ENCODE measurements at regions not wholly inside any gene's neighbourhood (a gene's known extent, or its start where the extent isn't known, plus 50 kb on each side); places are given as distances from the start of the nearest gene placed in this dataset.

GRCh38 chr4:63795301-63795700, 613.9 kb downstream of the TECRL start:
- no peak for DNase-seq

DNA sequence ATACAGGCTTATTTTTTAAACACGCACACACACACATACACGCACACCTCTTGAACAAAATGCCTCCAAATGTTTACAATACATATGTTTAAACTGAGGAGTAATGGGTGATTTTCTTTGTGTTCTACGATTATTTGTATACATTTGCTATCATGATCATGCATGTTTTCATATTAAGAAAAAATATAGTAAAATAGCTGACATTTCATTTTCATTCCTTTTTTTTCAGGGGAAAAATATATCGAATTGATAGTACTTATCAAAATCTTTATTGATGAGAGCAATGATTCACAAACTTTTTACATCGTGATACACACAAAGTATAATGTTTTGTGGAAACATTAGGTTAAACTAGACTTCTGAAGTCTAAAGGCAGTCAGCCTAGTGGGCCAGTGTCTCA, 618.9 kb downstream of the TECRL start:
- DNase-seq, result no peak

DNA sequence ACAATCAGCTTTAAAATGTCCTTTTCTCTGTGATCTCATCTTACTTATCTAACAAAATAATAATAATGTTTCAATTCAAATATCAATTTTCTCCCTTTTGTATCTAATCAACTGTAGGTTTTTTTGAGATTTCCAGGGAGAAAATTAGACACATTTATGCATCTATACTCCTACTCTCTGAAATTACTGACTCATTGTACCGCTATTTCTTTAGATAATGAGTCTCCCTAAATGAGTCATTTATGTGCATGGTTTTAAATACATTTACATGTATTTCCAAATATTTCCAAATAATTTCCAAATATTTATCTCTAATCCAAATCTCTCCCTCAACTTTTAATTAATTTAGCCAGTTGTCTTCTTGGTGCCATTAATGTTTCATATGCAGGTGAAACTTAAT, 621.0 kb downstream of the TECRL start:
- DNase-seq, result no peak

GRCh38 chr4:63787326-63787725, 621.9 kb downstream of the TECRL start:
- no peak for DNase-seq

DNA sequence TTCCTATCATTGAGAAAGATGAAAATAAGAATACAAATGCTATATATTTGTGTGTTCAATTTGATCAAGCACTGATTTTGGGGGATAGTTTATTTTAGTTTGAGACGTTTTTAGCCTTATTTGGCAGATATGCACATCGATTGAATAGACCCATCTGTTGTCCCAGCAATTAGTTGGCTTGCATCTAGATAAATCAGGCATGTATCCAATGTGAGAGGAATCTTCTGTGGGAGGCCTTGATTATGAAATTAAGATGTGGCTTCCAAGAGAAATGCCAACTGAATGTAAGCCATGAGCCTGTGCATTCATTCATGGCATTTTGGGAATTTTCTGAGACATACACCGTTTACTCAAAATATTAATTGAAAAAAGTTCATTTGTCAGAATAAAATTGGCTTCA, 623.1 kb downstream of the TECRL start:
- no peak for DNase-seq

GRCh38 chr4:63784822-63785221, 624.4 kb downstream of the TECRL start:
- DNase-seq, result no peak

GRCh38 chr4:63777601-63778000, 631.6 kb downstream of the TECRL start:
- DNase-seq, result no peak

GRCh38 chr4:63764400-63764799, 644.9 kb downstream of the TECRL start:
- no peak for DNase-seq

DNA sequence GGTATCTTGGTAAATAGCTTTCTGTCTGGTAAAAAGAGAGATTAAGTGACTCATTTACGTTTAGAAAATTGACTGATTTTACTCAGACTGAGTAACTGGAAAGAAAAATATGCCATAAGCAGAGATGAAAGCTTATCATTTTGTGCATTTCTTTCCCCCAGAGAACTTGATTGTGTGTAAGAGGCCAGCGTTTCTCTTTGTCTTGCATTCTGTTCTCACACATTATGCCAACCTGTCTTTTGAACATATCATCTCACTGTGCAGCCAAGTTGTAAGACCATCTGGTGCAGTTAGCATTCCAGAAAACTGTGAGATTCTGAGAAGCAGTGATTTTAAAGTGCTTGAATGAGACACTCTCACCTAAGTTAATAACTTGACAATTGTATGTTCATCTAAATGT, 651.3 kb downstream of the TECRL start:
- no peak for DNase-seq

DNA sequence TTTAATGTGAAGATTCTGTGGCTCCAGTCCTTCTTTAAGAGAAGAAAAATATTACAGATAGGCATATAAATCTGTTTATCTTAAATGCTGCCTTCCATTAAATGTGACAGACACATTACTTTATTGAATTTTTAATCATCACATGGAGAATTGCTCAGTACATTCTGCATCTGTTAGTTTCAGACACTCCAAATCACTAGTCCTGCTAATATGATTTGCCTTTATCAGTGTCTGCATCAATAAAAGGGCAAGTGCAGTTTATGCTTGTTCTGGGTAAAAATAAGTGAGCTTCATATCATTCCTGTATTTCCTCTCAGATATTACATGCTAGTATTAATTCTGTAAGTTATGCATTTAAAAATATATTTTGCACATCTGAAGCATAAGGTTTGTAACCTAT, 666.4 kb downstream of the TECRL start:
- DNase-seq, result no peak

DNA sequence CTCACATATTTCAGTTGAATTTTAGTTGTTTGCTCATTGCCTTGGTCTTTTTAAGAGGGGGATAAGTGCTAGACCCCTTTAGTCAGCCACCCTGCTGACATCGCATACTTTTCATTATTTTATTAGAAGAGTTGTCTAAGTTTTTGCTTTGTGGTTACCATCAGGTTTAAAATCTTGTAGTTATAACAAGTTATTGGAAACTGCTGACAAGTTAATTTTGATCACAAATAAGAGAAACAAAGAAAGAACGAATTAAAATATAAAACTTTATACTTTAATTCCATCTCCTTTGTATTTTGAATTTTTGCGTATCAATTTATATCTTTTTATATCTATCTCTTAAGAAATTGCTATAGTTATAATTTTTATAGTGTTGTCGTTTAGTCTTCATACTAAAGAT, 679.7 kb downstream of the TECRL start:
- no peak for DNase-seq

DNA sequence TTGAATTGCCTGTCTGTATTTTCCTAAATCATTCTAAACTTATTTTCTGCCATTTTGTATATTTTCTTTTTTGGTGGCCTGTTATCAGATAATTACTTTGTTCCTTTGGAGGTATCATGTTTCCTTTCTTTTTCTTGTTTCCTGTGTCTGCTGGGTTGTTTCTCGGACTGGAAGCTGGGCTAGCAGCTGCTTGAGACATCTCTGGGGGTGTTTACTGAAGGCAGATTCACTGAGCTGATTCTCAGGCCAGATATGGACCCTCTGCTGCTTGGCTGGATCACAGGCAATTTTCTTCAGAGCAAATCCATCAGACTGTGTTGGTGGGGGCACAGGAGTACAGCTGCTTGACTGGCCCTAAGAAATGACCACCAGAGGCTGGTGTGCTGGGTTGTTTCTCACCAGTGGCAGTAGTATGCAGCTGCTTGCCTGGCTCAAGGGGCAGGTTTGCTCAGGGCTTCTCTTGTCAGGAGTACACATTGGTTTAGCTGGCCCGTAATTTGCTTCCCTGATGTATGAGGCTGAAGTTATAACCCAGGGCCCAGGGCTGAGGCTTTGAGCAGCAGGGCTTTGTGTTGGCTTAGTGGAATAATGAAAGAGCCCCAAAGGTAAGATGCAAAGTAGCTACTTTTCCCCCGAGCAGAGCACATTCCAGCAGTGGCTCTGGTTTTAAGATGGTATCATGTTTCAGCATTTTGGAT, 680.6 kb downstream of the TECRL start:
- DNase-seq, result no peak

DNA sequence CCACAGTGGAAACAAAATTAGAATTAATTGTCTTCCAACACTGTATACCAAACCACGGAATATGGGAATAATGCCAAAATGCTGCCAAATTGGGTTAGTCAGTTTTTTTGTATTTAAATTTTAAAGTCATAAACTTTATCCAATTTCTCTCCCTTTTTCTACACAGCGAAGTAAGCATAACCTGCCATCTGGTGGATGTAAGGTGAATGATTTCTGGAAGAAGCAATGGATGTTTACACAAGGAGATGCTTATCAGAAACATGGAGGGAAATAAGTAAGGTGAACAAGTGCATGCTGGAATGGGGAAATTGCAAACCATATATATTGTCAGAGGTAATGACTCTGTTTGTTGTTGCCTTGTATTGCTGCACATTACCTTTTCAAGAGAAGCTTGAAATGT, 691.9 kb downstream of the TECRL start:
- DNase-seq, result no peak

DNA sequence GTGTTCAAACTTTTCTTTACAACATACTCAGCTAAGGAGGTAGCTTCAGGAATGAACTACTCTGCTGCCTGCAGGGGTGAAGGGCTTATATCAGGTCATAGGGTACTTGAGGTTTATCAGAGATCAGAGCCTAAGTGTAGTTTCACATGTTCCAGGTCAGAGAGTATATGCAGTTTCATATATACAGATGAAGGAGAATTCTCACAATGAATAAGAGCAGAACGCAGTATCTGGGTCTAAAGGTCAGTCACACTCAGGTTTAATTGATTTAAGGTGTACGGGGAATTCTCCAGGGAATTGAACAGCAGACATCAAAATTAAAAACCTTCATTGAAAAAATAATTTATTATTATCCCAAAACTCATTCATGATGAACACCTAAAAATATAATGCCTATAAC, 700.6 kb downstream of the TECRL start:
- no peak for DNase-seq

DNA sequence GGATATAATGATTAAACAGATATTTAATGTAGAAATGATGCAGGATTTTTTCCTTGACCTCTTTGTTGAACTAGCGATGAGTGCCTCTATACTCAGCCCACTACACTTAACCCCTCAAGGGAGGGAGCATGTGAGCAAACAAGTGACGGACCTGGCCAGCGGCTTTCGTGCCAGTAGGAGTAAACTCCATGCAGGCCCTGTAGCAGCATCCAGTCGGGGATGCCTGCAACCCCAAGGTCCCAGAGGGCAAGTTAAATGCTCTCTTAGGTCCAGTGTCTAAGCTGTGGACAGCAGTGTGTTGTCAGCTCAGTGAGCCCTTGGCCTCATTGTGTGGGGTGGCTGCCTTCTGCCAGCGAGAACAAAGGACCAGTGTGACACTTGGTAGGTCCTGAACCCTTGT, 708.7 kb downstream of the TECRL start:
- DNase-seq, result no peak

- DNase-seq, result no peak
These were observed 715.9 kb downstream of the TECRL start for GRCh38 chr4:63693321-63693720.

GRCh38 chr4:63678358-63678931, 730.8 kb downstream of the TECRL start:
- no peak for DNase-seq

GRCh38 chr4:63670735-63671134, 738.5 kb downstream of the TECRL start:
- DNase-seq, result no peak

DNA sequence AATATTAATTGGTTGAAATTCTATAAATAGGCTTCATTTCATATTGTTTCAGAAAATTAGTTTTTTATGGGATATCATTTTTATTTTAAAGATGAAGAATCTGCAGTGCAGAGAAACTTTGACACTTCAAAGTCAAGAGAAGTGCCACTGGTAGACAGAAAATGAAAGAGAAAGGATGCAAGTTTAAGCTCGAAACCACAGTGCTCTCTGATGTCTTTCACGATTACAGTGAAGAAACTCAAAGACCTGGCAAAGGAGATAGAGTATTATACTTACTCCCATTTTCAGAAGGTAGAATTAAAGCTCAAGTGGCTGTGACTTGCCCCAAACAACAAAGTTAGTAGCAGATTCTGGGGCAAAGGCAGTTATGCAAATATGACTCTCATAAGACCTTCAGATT, 745.4 kb downstream of the TECRL start:
- DNase-seq, result no peak

DNA sequence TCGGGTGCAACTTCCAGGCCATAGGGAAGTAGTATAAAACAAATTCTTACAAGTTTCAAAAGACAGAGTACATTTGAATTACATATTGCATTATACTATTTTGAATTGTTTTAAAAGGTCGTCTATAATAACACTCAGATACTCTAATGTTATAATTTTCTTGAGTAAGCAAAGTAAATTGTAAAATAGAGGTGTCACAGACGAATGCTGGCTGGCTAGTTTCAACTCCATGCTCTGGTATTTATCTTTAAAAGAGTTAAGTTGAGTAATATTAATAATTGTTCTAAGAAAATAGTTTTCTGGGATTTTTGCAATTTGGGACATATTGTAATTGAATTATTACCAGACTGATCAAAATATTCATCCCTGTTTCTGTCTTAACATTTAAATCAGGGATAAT, 764.9 kb downstream of the TECRL start:
- DNase-seq, result no peak

DNA sequence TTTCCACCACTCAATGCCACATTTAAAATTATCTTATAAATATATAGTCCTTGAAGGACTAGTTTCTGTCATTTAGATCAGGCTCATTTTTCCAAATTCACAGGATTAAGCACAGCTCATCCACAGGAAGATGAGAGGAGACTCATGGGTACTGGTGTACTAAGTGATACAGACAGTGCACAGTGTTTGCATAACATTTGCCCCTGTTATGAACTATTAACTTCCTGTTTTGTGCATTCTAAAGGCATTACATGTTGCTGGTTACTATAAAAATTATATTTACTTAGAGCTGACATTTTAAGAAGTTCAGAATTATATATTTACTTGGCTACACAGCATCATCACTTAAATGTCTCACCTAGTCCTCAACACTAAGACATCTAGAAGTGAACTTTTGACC, 772.0 kb downstream of the TECRL start:
- no peak for DNase-seq

DNA sequence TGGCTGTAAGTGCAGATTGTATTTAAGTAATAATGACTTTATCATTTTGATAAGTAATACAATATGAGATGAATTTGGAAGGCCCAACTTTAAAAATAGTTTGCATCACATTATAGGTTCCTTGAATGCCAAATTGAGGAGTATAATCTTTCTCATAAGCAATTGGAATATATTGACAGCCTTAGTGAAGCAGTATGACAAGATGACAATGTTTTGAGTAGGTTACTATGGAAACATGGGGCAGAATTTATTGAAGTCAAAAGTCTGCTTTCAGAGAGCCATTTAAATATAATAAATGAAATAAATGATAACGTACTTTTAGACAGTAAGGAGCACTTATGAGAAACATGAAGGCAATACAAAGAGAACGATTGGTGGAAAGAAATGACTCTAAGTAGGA, 776.4 kb downstream of the TECRL start:
- DNase-seq, result no peak

DNA sequence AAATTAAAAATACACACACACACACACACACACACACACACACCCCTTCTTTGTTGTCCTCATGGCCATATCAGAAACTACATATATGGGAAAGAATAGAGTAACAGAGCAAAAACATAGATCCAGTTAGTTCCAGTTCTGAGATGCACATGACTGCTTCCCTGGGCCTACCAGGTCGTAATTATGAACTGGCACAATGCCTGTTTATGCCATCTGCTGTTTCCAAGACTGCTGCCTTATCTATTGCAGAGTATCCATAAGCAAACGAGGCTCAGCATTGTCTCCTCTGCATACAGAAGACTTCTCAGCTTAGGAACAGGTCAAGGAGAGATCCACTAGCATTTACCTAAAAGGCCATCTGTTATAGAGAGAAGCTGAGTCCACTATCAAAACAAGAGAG, 789.0 kb downstream of the TECRL start:
- no peak for DNase-seq

DNA sequence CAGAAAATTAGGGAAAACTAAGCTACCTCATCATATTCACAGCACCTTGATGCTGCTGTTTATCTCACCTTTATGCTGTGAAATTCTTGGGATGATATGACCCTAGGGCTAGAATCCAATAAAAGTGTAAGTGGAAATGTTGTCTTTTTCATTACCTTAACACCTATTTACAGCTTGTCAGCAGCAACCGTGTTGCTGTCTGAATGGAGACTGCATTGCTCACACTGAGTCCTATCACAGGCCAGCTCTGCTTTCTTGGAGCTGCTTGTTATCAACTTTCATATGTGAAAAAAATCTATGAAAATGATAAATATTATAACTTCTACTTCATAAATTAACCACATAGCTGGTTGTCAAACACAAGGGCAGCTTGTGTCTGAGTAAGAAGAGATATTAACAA, 789.5 kb downstream of the TECRL start:
- DNase-seq, result no peak

Measured in KG1 (cell line).